ENCODE measurements at regions not wholly inside any gene's neighbourhood (a gene's known extent, or its start where the extent isn't known, plus 50 kb on each side); places are given as distances from the start of the nearest gene placed in this dataset.

DNA sequence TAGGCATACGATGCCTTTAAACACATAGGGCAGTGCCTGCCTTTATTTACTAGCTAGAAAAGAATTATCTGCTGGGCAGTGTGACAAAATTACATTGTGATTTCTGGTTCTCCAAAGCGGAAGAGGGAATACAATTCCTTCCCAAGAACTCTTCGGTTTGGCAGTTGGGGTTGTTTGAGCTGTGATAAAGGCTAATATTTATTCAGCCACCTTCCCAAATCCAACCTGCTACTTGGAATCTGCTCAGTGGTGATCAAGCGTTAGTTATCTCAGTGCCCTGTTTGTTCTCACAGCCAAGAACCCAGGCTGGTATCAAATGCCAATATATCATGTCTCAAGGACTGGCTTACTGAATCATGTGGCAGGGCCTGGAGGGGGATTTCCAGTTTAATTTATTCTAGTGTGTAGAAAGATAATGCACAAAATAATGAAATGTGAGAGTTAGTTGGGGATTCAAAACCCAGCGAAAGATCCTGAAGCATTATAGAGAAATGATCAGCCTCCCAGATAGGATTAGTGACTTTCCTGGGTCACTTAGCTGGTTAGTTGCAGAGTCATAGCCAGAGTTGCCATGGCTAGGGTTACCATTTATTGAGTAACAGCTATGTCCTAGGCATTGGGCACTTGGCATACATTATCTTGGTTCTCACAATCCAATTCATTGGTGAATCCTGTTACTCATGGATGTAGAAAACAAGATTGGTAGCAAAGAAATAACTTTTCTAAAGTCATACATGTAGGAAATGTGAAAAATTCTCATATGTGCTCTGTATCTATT, 457.0 kb upstream of the KLF4 start:
- Histone ChIP-seq H3K9me2 (replicated peaks; ENCODE audit: control insufficient read depth, low read length) (no peaks in the 10 kb centered on the region), H3K9me3 (ENCODE audit: control insufficient read depth, insufficient read depth, low read length) (no peaks in the 10 kb centered on the region), H3F3A (ENCODE audit: control insufficient read depth, insufficient read depth) (no peaks in the 10 kb centered on the region), H3K4me2 (ENCODE audit: low read length) (no peak overlapping the region), H3K4me3 (ENCODE audit: low read length) (no peak overlapping the region), H3K27ac (ENCODE audit: low read depth, low read length) (no peak overlapping the region), H3K79me2 (ENCODE audit: control insufficient read depth, low read length) (no peaks in the 10 kb centered on the region), H3K36me3 (ENCODE audit: control insufficient read depth, low read length) (no peaks in the 10 kb centered on the region), H4K20me1 (ENCODE audit: control insufficient read depth, insufficient read depth, low read depth, low read length) (no peaks in the 10 kb centered on the region), H3K4me1 (ENCODE audit: control insufficient read depth, low read length) (no peaks in the 10 kb centered on the region), H3K27me3 (ENCODE audit: control insufficient read depth, low read length) (no peaks in the 10 kb centered on the region)
- TF ChIP-seq, protein P1, sequence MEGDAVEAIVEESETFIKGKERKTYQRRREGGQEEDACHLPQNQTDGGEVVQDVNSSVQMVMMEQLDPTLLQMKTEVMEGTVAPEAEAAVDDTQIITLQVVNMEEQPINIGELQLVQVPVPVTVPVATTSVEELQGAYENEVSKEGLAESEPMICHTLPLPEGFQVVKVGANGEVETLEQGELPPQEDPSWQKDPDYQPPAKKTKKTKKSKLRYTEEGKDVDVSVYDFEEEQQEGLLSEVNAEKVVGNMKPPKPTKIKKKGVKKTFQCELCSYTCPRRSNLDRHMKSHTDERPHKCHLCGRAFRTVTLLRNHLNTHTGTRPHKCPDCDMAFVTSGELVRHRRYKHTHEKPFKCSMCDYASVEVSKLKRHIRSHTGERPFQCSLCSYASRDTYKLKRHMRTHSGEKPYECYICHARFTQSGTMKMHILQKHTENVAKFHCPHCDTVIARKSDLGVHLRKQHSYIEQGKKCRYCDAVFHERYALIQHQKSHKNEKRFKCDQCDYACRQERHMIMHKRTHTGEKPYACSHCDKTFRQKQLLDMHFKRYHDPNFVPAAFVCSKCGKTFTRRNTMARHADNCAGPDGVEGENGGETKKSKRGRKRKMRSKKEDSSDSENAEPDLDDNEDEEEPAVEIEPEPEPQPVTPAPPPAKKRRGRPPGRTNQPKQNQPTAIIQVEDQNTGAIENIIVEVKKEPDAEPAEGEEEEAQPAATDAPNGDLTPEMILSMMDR (IDR thresholded peaks at IDR 0.05; ENCODE audit: low read depth, low read length, poor library complexity, severe bottlenecking): no peak
- no peak for TF ChIP-seq EZH2phosphoT487 (IDR thresholded peaks at IDR 0.05; ENCODE audit: borderline replicate concordance, low read length)

DNA sequence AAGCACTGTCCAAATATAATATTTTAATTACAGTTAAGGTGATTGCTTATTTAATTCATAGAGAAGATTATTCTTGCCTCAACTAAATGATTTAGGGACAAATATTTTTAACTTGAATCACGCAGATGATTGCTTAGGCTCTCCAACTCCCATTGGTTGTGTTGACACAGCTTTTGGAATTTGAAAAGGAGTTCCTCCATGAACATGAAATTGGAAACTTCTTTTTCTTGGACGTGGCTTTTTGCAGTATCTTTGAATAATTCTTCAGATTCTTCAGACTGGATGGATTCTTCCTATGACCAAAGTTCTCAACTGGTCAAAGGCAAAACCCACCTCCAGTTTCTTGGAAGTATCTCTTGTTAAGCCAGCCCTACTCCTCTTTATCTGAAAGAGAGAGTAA, 456.4 kb upstream of the KLF4 start:
- Histone ChIP-seq H4K20me1 (ENCODE audit: control insufficient read depth, insufficient read depth, low read depth, low read length) (no peaks in the 10 kb centered on the region), H3K27me3 (ENCODE audit: control insufficient read depth, low read length) (no peaks in the 10 kb centered on the region), H3K79me2 (ENCODE audit: control insufficient read depth, low read length) (no peaks in the 10 kb centered on the region), H3K4me1 (ENCODE audit: control insufficient read depth, low read length) (no peaks in the 10 kb centered on the region), H3K9me2 (replicated peaks; ENCODE audit: control insufficient read depth, low read length) (no peaks in the 10 kb centered on the region), H3F3A (ENCODE audit: control insufficient read depth, insufficient read depth) (no peaks in the 10 kb centered on the region), H3K27ac (ENCODE audit: low read depth, low read length) (no peak overlapping the region), H3K4me2 (ENCODE audit: low read length) (no peak overlapping the region), H3K9me3 (ENCODE audit: control insufficient read depth, insufficient read depth, low read length) (no peaks in the 10 kb centered on the region), H3K4me3 (ENCODE audit: low read length) (no peak overlapping the region), H3K36me3 (ENCODE audit: control insufficient read depth, low read length) (no peaks in the 10 kb centered on the region)
- TF ChIP-seq, protein P1 (IDR thresholded peaks at IDR 0.05; ENCODE audit: low read depth, low read length, poor library complexity, severe bottlenecking): no peak
- TF ChIP-seq EZH2phosphoT487 (IDR thresholded peaks at IDR 0.05; ENCODE audit: borderline replicate concordance, low read length): no peak

DNA sequence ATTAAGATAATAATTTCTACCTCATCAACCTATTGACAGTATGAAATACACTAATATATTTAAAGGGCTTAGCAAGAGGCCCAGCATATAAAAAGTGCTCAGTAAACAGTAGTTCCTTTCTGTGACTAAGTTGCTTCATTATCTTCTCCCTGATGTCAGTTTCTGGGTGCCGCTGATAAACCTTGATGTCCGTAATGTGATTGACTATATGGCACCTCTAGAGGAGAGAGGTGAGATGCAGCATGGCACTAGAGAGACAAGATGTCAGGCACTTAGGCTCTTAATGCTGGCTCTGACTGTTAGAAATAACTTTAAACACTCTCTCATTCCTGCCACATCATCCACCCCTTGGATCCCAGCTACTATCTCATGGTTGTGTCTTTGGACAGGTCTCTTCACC, 455.9 kb upstream of the KLF4 start:
- H3K4me3 ChIP-seq (ENCODE audit: low read length): no peak overlapping the region
- H3K79me2 ChIP-seq (ENCODE audit: control insufficient read depth, low read length): no peaks in the 10 kb centered on the region
- no peak for TF ChIP-seq EZH2phosphoT487 (IDR thresholded peaks at IDR 0.05; ENCODE audit: borderline replicate concordance, low read length)
- TF ChIP-seq, protein P1 (IDR thresholded peaks at IDR 0.05; ENCODE audit: low read depth, low read length, poor library complexity, severe bottlenecking): no peak
- no peaks in the 10 kb centered on the region for H4K20me1 ChIP-seq (ENCODE audit: control insufficient read depth, insufficient read depth, low read depth, low read length)
- H3K9me2 ChIP-seq (replicated peaks; ENCODE audit: control insufficient read depth, low read length): no peaks in the 10 kb centered on the region
- H3F3A ChIP-seq (ENCODE audit: control insufficient read depth, insufficient read depth): no peaks in the 10 kb centered on the region
- no peaks in the 10 kb centered on the region for H3K4me1 ChIP-seq (ENCODE audit: control insufficient read depth, low read length)
- H3K36me3 ChIP-seq (ENCODE audit: control insufficient read depth, low read length): no peaks in the 10 kb centered on the region
- no peaks in the 10 kb centered on the region for H3K9me3 ChIP-seq (ENCODE audit: control insufficient read depth, insufficient read depth, low read length)
- no peak overlapping the region for H3K4me2 ChIP-seq (ENCODE audit: low read length)
- no peaks in the 10 kb centered on the region for H3K27me3 ChIP-seq (ENCODE audit: control insufficient read depth, low read length)
- H3K27ac ChIP-seq (ENCODE audit: low read depth, low read length): no peak overlapping the region
